Nephron (organoid): ENCODE measurements at regions not wholly inside any gene's neighbourhood (a gene's known extent, or its start where the extent isn't known, plus 50 kb on each side); places are given as distances from the start of the nearest gene placed in this dataset.

ENCODE experiments used
- H3K27ac Mint-ChIP-seq, 3 experiments: 2 replicates each; pipeline ENCODE4 v1.8.0; 2020; ENCODE audit warnings: mixed read lengths in 3 of 3, mild to moderate bottlenecking in 2 of 3, moderate library complexity in 1 of 3
- H3K27me3 Mint-ChIP-seq: 2 replicates; pipeline ENCODE4 v1.8.0; 2021; ENCODE audit warnings: low read depth, mild to moderate bottlenecking, moderate library complexity, mixed read lengths
- H3K36me3 Mint-ChIP-seq: 2 replicates; pipeline ENCODE4 v1.8.0; 2020; ENCODE audit warnings: low read depth, mixed read lengths
- H3K4me1 Mint-ChIP-seq: 2 replicates; pipeline ENCODE4 v1.8.0; 2020; ENCODE audit warnings: mixed read lengths
- H3K4me3 Mint-ChIP-seq, 3 experiments: 2 replicates each; pipeline ENCODE4 v1.8.0; 2020; ENCODE audit warnings: mild to moderate bottlenecking in 3 of 3, mixed read lengths in 3 of 3, moderate library complexity in 2 of 3
- H3K9me3 Mint-ChIP-seq: 2 replicates; pipeline ENCODE4 v1.8.0; 2020; ENCODE audit warnings: mixed read lengths
- TF ChIP-seq, protein P1 (sequence below), 3 experiments: fragments of 200-600 bp; sonication (generic); IDR thresholded peaks; one replicate each; pipeline ENCODE4 v1.5.0; 2021; ENCODE audit warnings: antibody characterized with exemption in 3 of 3; ENCODE audit not compliant: unreplicated experiment in 3 of 3

DNA sequence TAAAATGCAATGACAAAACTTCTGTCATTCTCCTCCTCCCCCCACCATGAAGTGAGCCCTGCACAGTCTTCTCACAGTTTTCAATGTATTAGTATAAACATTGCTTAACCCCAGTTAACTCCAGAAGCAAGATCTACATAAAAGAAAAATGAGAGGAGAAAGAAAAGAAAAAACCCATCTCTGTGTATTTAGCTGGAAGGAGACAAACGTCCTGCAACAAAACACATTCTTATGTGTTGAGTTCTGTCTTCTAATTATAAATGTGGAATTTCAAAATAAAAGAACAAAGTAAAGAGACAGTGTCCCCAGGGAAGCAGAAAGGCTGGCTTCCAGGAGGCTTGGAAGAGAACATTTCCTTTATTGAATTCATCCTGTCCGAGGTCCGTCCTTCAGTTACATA lies 491.9 kb upstream of the TUSC1 start:
- no peaks in the 10 kb centered on the region for H3K9me3 Mint-ChIP-seq
- H3K4me1 Mint-ChIP-seq: peaks cover 15% of the 10 kb centered on the region
- H3K27ac Mint-ChIP-seq: peak overlapping the region in 1 of 3 experiments; percentile 37
- H3K36me3 Mint-ChIP-seq: no peaks in the 10 kb centered on the region
- H3K27me3 Mint-ChIP-seq: no peaks in the 10 kb centered on the region
- TF ChIP-seq, protein P1, sequence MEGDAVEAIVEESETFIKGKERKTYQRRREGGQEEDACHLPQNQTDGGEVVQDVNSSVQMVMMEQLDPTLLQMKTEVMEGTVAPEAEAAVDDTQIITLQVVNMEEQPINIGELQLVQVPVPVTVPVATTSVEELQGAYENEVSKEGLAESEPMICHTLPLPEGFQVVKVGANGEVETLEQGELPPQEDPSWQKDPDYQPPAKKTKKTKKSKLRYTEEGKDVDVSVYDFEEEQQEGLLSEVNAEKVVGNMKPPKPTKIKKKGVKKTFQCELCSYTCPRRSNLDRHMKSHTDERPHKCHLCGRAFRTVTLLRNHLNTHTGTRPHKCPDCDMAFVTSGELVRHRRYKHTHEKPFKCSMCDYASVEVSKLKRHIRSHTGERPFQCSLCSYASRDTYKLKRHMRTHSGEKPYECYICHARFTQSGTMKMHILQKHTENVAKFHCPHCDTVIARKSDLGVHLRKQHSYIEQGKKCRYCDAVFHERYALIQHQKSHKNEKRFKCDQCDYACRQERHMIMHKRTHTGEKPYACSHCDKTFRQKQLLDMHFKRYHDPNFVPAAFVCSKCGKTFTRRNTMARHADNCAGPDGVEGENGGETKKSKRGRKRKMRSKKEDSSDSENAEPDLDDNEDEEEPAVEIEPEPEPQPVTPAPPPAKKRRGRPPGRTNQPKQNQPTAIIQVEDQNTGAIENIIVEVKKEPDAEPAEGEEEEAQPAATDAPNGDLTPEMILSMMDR (IDR thresholded peaks at IDR 0.05; ENCODE audit: unreplicated experiment in 3 of 3): no peak
- no peak overlapping the region for H3K4me3 Mint-ChIP-seq

DNA sequence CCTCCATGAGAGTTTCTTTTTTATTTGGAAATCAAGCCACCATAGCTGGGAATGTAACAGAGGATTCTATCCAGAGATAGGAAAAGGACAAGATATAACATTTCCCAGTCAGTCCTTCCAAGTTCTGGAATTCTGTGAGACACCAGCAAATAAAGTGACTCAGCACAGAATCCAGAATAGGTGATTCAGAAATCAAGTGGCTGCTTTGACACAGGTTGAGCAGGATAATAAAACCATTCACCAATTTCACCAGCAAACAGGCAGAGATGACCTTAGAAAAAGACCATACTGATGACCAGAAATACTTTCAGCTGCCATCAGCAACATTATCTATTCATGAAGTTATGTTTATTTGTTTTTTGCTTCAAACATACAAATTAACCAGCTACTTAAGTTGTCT lies 491.5 kb upstream of the TUSC1 start:
- Mint-ChIP-seq H3K27me3 (no peaks in the 10 kb centered on the region), H3K4me3 (no peak overlapping the region), H3K9me3 (no peaks in the 10 kb centered on the region), H3K27ac (peak overlapping the region in 1 of 3 experiments; percentile 37), H3K4me1 (peaks cover 15% of the 10 kb centered on the region), H3K36me3 (no peaks in the 10 kb centered on the region)
- TF ChIP-seq, protein P1 (IDR thresholded peaks at IDR 0.05; ENCODE audit: unreplicated experiment in 3 of 3): no peak

DNA sequence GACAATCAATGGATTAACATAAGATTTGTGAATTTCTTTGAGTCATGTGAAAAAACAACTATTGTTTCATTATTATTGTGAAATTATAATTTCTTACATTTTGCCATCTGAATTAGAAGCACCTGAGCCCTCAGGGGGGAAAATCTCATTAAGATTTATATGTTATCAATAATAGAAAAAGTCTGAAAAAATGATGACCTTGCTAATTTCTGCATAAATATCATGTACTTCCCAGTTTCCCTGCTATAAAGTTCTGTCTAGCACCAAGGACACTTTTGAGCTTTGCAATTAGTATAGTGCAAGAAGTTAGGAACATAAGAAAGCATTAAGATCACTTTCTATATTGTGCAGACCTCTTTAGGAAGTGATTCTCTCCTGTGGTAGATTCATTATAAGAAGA lies 488.3 kb upstream of the TUSC1 start:
- H3K27me3 Mint-ChIP-seq: no peaks in the 10 kb centered on the region
- TF ChIP-seq, protein P1 (IDR thresholded peaks at IDR 0.05; ENCODE audit: unreplicated experiment in 3 of 3): no peak
- H3K27ac Mint-ChIP-seq: no peak overlapping the region
- H3K36me3 Mint-ChIP-seq: no peaks in the 10 kb centered on the region
- H3K4me1 Mint-ChIP-seq: peaks cover 12% of the 10 kb centered on the region
- no peaks in the 10 kb centered on the region for H3K9me3 Mint-ChIP-seq
- H3K4me3 Mint-ChIP-seq: no peak overlapping the region

DNA sequence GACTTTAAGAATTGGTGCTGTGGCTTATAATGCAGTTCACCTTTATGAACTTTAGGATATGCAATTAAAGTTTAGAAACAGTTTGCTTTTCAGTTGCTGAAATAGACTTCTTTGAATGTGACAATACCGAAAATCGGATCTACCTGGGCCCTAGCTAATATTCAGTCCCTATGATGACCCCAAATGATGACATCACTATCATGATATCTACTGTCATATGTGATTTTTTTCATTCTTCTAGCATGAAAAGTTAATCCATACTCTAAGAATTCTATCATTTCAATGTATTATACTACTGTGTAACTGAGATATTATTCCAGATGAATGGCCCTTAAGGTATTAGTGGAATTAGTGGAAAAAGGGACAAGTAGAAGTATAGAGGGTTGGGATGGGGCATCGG lies 487.2 kb upstream of the TUSC1 start:
- Mint-ChIP-seq H3K4me1 (peaks cover 6% of the 10 kb centered on the region), H3K4me3 (no peak overlapping the region), H3K27ac (no peak overlapping the region), H3K9me3 (no peaks in the 10 kb centered on the region), H3K36me3 (no peaks in the 10 kb centered on the region), H3K27me3 (no peaks in the 10 kb centered on the region)
- TF ChIP-seq, protein P1 (IDR thresholded peaks at IDR 0.05; ENCODE audit: unreplicated experiment in 3 of 3): no peak

DNA sequence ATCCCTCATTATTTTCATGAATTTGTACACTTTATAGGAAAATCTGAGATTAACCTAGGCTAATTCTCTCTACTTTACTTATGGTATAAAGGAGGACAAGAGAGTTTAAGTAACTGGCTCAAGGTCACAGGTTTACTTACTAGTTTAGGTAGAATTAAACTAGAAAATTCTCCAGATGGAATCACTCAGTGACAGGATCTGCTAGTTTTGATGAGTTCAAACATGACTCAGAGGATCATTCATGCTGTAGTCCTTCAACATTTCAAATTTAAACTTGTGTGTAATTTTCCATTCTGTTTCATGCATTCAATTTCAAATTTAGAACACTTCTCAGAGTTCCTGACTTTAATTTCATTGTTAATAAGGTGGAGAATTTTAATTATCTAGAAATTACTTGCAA lies 485.7 kb upstream of the TUSC1 start:
- Mint-ChIP-seq H3K36me3 (no peaks in the 10 kb centered on the region), H3K9me3 (no peaks in the 10 kb centered on the region), H3K27ac (no peak overlapping the region), H3K27me3 (no peaks in the 10 kb centered on the region), H3K4me1 (no peaks in the 10 kb centered on the region), H3K4me3 (no peak overlapping the region)
- TF ChIP-seq, protein P1 (IDR thresholded peaks at IDR 0.05; ENCODE audit: unreplicated experiment in 3 of 3): no peak

DNA sequence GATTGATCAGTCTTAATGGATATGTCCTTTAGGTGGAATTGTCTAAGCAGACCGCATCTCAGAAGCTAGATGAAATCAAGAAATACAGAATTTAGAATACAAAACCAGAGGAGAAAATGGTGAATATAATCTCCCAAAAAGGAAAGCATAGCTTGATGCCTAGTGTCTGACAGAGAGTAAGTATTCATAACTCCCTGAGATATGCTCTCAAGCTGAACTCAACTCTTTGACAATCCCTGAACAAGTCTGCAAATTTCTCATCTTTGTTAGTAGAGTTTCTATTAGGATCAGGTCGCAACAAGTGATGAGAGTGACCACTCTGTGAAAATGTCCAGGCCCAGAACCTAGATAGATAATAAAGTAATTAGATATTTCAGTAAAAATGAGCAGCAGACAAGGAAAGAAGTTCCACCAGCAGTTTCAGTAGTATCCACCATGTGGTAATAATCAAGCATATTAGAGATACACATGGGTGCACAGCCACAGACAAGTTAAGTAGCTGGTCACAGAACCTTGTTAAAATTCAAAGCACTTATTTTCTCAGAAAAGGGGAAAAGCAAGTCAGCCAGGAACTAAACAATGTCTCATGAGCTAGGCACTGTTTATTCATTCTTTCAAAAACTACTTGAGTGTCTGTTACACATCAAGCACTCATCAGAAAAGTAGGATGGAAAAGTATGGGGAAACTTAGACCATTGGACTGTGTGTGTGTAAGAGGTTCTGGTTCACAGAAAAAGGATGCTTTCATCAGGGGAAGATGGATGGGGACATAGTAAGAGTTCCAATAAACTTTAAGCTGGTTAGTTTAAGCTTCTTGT lies 481.5 kb upstream of the TUSC1 start:
- Mint-ChIP-seq H3K27ac (no peak overlapping the region), H3K4me3 (no peak overlapping the region), H3K4me1 (no peaks in the 10 kb centered on the region), H3K9me3 (no peaks in the 10 kb centered on the region), H3K36me3 (no peaks in the 10 kb centered on the region), H3K27me3 (no peaks in the 10 kb centered on the region)
- TF ChIP-seq, protein P1 (IDR thresholded peaks at IDR 0.05; ENCODE audit: unreplicated experiment in 3 of 3): no peak
